SK-N-MC (cell line): ENCODE measurements at regions not wholly inside any gene's neighbourhood (a gene's known extent, or its start where the extent isn't known, plus 50 kb on each side); places are given as distances from the start of the nearest gene placed in this dataset.
"Not testable (repeated sequence)": the region's sequence is repeated elsewhere in the genome, so short reads cannot be mapped to it uniquely, and the experiment has no call there.

ENCODE experiments used
- DNase-seq: peaks from one replicate; pipeline ENCODE4 v3.0.0-alpha.2; 2011; ENCODE audit warnings: low read depth, low spot score
- H3K27ac ChIP-seq: fragments of 200-600 bp; sonication (generic); 2 replicates; pipeline ENCODE4 v1.5.1; 2016; ENCODE audit warnings: mixed run types
- H3K36me3 ChIP-seq: fragments of 200-600 bp; sonication (generic); 2 replicates; pipeline ENCODE4 v1.6.1; 2017; ENCODE audit warnings: antibody characterized with exemption, low read length, mixed read lengths; ENCODE audit not compliant: insufficient read depth
- H3K4me3 ChIP-seq: fragments of 200-600 bp; sonication (generic); 2 replicates; pipeline ENCODE4 v1.5.1; 2016
- H3K9ac ChIP-seq: fragments of 200-600 bp; sonication (generic); 2 replicates; pipeline ENCODE4 v1.8.0; 2017; ENCODE audit warnings: mixed run types, mixed read lengths; ENCODE audit not compliant: insufficient read length
- H3K9me3 ChIP-seq: fragments of 200-600 bp; sonication (generic); 2 replicates; pipeline ENCODE4 v1.6.1; 2017; ENCODE audit warnings: low read depth, mild to moderate bottlenecking, antibody characterized with exemption, low read length, moderate library complexity, mixed read lengths
- EZH2 ChIP-seq: fragments of 200-600 bp; sonication (generic); IDR thresholded peaks from one replicate; pipeline ENCODE4 v1.6.1; 2017; ENCODE audit warnings: antibody characterized with exemption
- FOXP2 ChIP-seq: optimal IDR thresholded peaks from 2 replicates; pipeline ENCODE3; 2011; ENCODE audit warnings: mild to moderate bottlenecking, moderate library complexity; ENCODE audit not compliant: insufficient read depth; ENCODE audit errors: extremely low read length, control extremely low read depth
- POLR2AphosphoS5 ChIP-seq: IDR thresholded peaks from 2 replicates; pipeline ENCODE4 v1.6.1; 2012; ENCODE audit warnings: mild to moderate bottlenecking, low read depth, low read length, borderline replicate concordance

GRCh38 chr2:190742431-190742830 is 93.5 kb downstream of the NAB1 start:
- TF ChIP-seq FOXP2 (no peak), POLR2AphosphoS5 (no peak), EZH2 (no peak)
- Histone ChIP-seq H3K9me3 (no peaks in the 10 kb centered on the region), H3K9ac (no peak overlapping the region), H3K36me3 (no peaks in the 10 kb centered on the region), H3K4me3 (no peak overlapping the region), H3K27ac (no peak overlapping the region)
- DNase-seq = no peak

- no peak for DNase-seq
- Histone ChIP-seq H3K4me3 (no peak overlapping the region), H3K36me3 (no peaks in the 10 kb centered on the region), H3K9me3 (no peaks in the 10 kb centered on the region), H3K9ac (no peak overlapping the region), H3K27ac (no peak overlapping the region)
- TF ChIP-seq FOXP2 (no peak), POLR2AphosphoS5 (no peak), EZH2 (no peak)
Measured at GRCh38 chr2:190744041-190744440, 95.2 kb downstream of the NAB1 start.

GRCh38 chr2:190746971-190747761 is 98.3 kb downstream of the NAB1 start:
- TF ChIP-seq POLR2AphosphoS5 (no peak), EZH2 (no peak), FOXP2 (no peak)
- DNase-seq = no peak
- no peak overlapping the region for H3K27ac ChIP-seq
- H3K9ac ChIP-seq = no peak overlapping the region
- H3K36me3 ChIP-seq = no peaks in the 10 kb centered on the region
- no peaks in the 10 kb centered on the region for H3K9me3 ChIP-seq
- no peak overlapping the region for H3K4me3 ChIP-seq

GRCh38 chr2:190748966-190749365 is 100.1 kb downstream of the NAB1 start:
- no peak overlapping the region for H3K9ac ChIP-seq
- TF ChIP-seq EZH2 (no peak), POLR2AphosphoS5 (no peak), FOXP2 (no peak)
- no peak overlapping the region for H3K4me3 ChIP-seq
- DNase-seq = no peak
- H3K36me3 ChIP-seq = no peaks in the 10 kb centered on the region
- no peak overlapping the region for H3K27ac ChIP-seq
- no peaks in the 10 kb centered on the region for H3K9me3 ChIP-seq

- H3K9me3 ChIP-seq = no peaks in the 10 kb centered on the region
- no peak overlapping the region for H3K4me3 ChIP-seq
- H3K27ac ChIP-seq = no peak overlapping the region
- no peaks in the 10 kb centered on the region for H3K36me3 ChIP-seq
- no peak for DNase-seq
- H3K9ac ChIP-seq = no peak overlapping the region
- no peak for TF ChIP-seq EZH2
- TF ChIP-seq POLR2AphosphoS5 = no peak
- no peak for TF ChIP-seq FOXP2
Measured at GRCh38 chr2:190755772-190756415, 107.0 kb downstream of the NAB1 start.

GRCh38 chr2:190759749-190760213 is 110.9 kb downstream of the NAB1 start:
- Histone ChIP-seq H3K27ac (no peak overlapping the region), H3K9ac (no peak overlapping the region), H3K9me3 (no peaks in the 10 kb centered on the region), H3K36me3 (no peaks in the 10 kb centered on the region), H3K4me3 (no peak overlapping the region)
- TF ChIP-seq FOXP2 = no peak
- no peak for TF ChIP-seq POLR2AphosphoS5
- TF ChIP-seq EZH2 = no peak
- DNase-seq = no peak

- not testable (repeated sequence) for H3K9ac ChIP-seq, DNase-seq, H3K4me3 ChIP-seq, H3K9me3 ChIP-seq, H3K36me3 ChIP-seq, H3K27ac ChIP-seq
Measured at GRCh38 chr2:190760353-190761150, 111.7 kb downstream of the NAB1 start.

- not testable (repeated sequence) for H3K27ac ChIP-seq, DNase-seq, H3K36me3 ChIP-seq, H3K4me3 ChIP-seq, H3K9me3 ChIP-seq, H3K9ac ChIP-seq
Measured at GRCh38 chr2:190761216-190761615, 112.3 kb downstream of the NAB1 start.

GRCh38 chr2:190762566-190762965 is 113.7 kb downstream of the NAB1 start:
- no peak overlapping the region for H3K27ac ChIP-seq

More at GRCh38 chr2:190762566-190762965, 113.7 kb downstream of the NAB1 start:
- Histone ChIP-seq H3K36me3 (no peaks in the 10 kb centered on the region), H3K9me3 (no peaks in the 10 kb centered on the region), H3K9ac (no peak overlapping the region), H3K4me3 (no peak overlapping the region)
- DNase-seq = no peak
- no peak for TF ChIP-seq POLR2AphosphoS5
- no peak for TF ChIP-seq FOXP2
- no peak for TF ChIP-seq EZH2
